ENCODE measurements at regions not wholly inside any gene's neighbourhood (a gene's known extent, or its start where the extent isn't known, plus 50 kb on each side); places are given as distances from the start of the nearest gene placed in this dataset.
A peak's percentile ranks its signal among the peaks of the same experiment; 100 is the strongest.

- DNase-seq (ENCODE audit: low read depth, low spot score), result no peak
- POLR2A ChIA-PET, result no interaction called here
- CTCF ChIA-PET, result interaction anchor here (1.0 kb wide), 1 partner anchor 207 kb away, joined by 6 read pairs; no protein-coding TSS in a partner anchor
- TF ChIP-seq CTCF (IDR thresholded peaks at IDR 0.05; ENCODE audit: insufficient read depth, low read length, missing control alignments), result peak; percentile 35
- H3K4me3 ChIP-seq (ENCODE audit: low read depth, low read length), result no peak overlapping the region
Measured at GRCh38 chr11:135075740-135076139, 663.7 kb upstream of the B3GAT1 start.

DNA sequence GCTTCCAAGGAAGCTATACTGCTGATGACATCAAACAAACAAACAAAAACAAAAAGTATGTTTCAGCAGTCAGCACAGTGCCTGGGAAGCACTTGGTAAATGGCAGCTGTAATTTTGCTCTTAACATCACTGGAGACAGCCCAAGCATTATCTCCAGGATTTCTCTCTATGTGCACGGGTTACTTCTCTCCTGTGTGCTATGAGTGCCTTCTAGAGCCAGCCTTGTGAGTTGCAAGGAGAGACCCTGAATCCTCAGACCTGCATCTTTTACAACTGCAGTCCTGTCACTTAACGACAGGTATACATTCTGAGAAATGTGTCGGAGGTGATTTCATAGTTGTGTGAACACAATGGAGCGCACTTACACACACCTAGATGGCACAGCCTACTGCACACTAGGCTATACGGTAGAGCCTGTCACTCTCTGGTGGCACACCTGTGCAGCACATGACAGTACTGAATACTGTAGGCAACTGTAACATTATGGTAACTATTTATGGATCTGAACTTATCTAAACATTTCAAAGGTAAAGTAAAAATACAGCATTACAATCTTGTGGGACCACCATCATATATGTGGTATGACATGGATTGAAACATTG, 662.5 kb upstream of the B3GAT1 start:
- CTCF ChIA-PET, result no interaction called here
- no peak overlapping the region for H3K4me3 ChIP-seq (ENCODE audit: low read depth, low read length)
- DNase-seq (ENCODE audit: low read depth, low spot score), result no peak
- POLR2A ChIA-PET, result no interaction called here
- TF ChIP-seq CTCF (IDR thresholded peaks at IDR 0.05; ENCODE audit: insufficient read depth, low read length, missing control alignments), result peak; percentile 10

- CTCF ChIA-PET, result interaction anchor here (1.4 kb wide), 1 partner anchor 205 kb away, joined by 3 read pairs; no protein-coding TSS in a partner anchor
- no peak for TF ChIP-seq CTCF (IDR thresholded peaks at IDR 0.05; ENCODE audit: insufficient read depth, low read length, missing control alignments)
- no peak overlapping the region for H3K4me3 ChIP-seq (ENCODE audit: low read depth, low read length)
- DNase-seq (ENCODE audit: low read depth, low spot score), result no peak
- POLR2A ChIA-PET, result no interaction called here
Measured at GRCh38 chr11:135073870-135074269, 661.8 kb upstream of the B3GAT1 start.

DNA sequence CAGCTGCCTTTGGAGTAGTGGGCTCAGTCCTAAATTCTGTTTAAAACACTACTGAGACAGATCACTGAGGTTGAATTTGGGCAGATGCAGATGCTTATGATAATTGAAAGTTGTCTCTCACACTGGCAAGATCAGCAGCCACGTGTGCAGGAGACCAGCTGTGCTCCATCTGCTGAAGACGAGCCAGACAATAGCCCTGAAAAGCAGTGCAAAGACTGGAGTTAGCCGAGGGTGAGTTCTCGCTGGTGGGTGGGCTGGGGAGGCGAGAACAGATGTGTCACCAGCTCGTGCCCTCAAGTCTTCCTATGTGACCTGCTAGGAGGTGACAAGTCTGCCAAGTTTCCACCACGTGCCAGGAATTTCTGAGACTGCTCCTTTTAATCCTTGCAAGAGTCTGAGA, 661.3 kb upstream of the B3GAT1 start:
- no peak for TF ChIP-seq CTCF (IDR thresholded peaks at IDR 0.05; ENCODE audit: insufficient read depth, low read length, missing control alignments)
- H3K4me3 ChIP-seq (ENCODE audit: low read depth, low read length), result no peak overlapping the region
- no peak for DNase-seq (ENCODE audit: low read depth, low spot score)
- ChIA-PET CTCF (interaction anchor here (1.4 kb wide), 1 partner anchor 205 kb away, joined by 3 read pairs; no protein-coding TSS in a partner anchor), POLR2A (no interaction called here)

DNA sequence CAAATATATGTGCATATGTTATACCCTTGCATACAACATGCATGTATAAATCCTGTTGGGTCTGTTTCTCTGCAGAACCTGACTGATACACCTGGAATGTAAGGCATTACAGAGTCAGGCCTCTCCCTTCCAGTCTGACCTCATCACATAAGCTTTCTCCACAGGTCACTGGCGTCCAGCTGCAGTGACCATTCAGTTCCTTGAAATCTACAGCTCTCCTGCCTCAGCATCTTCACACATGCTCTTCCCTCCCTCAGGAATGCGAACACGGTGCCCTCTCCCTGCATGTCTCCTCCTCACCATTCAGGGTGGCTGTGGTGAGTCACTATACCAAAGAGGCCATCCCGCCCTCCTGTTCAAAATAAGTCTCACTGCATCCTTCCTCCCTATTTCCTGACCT, 657.8 kb upstream of the B3GAT1 start:
- CTCF ChIA-PET, result no interaction called here
- POLR2A ChIA-PET, result no interaction called here
- DNase-seq (ENCODE audit: low read depth, low spot score), result no peak
- no peak for TF ChIP-seq CTCF (IDR thresholded peaks at IDR 0.05; ENCODE audit: insufficient read depth, low read length, missing control alignments)
- H3K4me3 ChIP-seq (ENCODE audit: low read depth, low read length), result no peak overlapping the region

DNA sequence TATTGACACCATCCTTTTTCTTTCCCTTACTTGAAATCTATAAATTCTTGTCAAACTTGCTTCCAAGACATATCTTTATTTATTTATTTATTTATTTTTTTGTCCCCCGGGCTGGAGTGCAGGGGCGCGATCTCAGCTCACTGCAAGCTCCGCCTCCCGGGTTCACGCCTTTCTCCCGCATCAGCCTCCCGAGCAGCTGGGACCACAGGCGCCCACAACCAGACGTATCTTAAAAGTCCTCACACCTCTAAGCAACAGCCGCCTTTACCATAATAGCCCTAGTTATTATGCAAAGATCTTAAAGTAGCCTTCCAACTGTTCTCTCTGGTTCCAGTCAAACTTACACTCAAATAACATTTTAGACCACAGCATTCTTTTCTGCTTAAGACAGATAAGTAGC, 657.0 kb upstream of the B3GAT1 start:
- POLR2A ChIA-PET, result no interaction called here
- CTCF ChIA-PET, result interaction anchor here (1.7 kb wide), 1 partner anchor 201 kb away, joined by 6 read pairs; no protein-coding TSS in a partner anchor

More for the DNA sequence above, 657.0 kb upstream of the B3GAT1 start:
- no peak for DNase-seq (ENCODE audit: low read depth, low spot score)
- no peak overlapping the region for H3K4me3 ChIP-seq (ENCODE audit: low read depth, low read length)
- TF ChIP-seq CTCF (IDR thresholded peaks at IDR 0.05; ENCODE audit: insufficient read depth, low read length, missing control alignments), result no peak

Measured in AG04449 (cell line).